ENCODE measurements at regions not wholly inside any gene's neighbourhood (a gene's known extent, or its start where the extent isn't known, plus 50 kb on each side); places are given as distances from the start of the nearest gene placed in this dataset.

- no peak for TF ChIP-seq ZBTB33 (IDR thresholded peaks at IDR 0.05)
- TF ChIP-seq ATF3 (IDR thresholded peaks at IDR 0.05): no peak
Measured at GRCh38 chr11:96459751-96460150, 69.9 kb downstream of the JRKL start (continued).

DNA sequence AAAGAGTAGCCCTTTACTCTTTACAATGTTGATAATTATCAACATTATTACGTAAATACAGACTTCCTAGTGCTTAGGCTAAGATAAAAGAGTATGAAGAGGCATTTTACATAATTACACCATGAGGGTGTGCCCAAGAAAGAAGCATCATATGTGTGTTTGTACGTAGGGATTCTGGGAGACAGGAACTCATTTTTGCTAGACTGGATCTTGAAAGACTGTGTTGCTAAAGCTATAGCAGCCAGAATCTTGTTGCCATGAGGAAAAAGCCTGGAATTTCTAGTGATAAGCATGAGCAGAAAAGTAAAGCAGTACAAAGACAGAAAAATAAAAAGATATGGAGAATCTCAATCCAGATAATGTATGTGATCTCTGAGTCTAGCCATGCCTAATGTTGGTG, 72.1 kb downstream of the JRKL start:
- no peaks in the 10 kb centered on the region for H3K9me3 ChIP-seq (ENCODE audit: control insufficient read depth in 4 of 4, low read length in 3 of 4)
- H3K36me3 ChIP-seq (ENCODE audit: control insufficient read depth in 4 of 4, insufficient read depth in 3 of 4, low read depth in 1 of 4, low read length in 3 of 4): no peaks in the 10 kb centered on the region
- no peak overlapping the region for H3K4me3 ChIP-seq (ENCODE audit: low read depth in 1 of 3, low read length in 3 of 3)
- H3K9ac ChIP-seq (ENCODE audit: low read depth in 1 of 2, low read length in 2 of 2): no peak overlapping the region
- DNase-seq (ENCODE audit: low spot score): no peak
- no peaks in the 10 kb centered on the region for H3K27me3 ChIP-seq (ENCODE audit: control insufficient read depth in 4 of 4, insufficient read depth in 4 of 4, low read length in 3 of 4)
- peaks cover 0 to 2% (median 1%) of the 10 kb centered on the region in 4 donors for H3K4me1 ChIP-seq (ENCODE audit: control insufficient read depth in 4 of 4, insufficient read depth in 4 of 4, low read length in 3 of 4)
- WGBS: 45% methylated on average over 2 of the region's 2 CpGs
- TF ChIP-seq FOXA2 (IDR thresholded peaks at IDR 0.05) (no peak), TAF1 (conservative IDR thresholded peaks at IDR 0.05) (no peak), HNF4G (IDR thresholded peaks at IDR 0.05) (no peak), RXRA (IDR thresholded peaks at IDR 0.05) (no peak), CTCF (IDR thresholded peaks at IDR 0.05; ENCODE audit: low read depth, low read length, missing input control) (no peak), FOXA1 (IDR thresholded peaks at IDR 0.05) (no peak), JUND (IDR thresholded peaks at IDR 0.05) (no peak), ATF3 (IDR thresholded peaks at IDR 0.05) (no peak), RAD21 (IDR thresholded peaks at IDR 0.05) (no peak), ZBTB33 (IDR thresholded peaks at IDR 0.05) (no peak), EGR1 (IDR thresholded peaks at IDR 0.05; ENCODE audit: low read depth in 2 of 2) (no peak)
- TF ChIP-seq, protein P1, sequence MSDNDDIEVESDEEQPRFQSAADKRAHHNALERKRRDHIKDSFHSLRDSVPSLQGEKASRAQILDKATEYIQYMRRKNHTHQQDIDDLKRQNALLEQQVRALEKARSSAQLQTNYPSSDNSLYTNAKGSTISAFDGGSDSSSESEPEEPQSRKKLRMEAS (IDR thresholded peaks at IDR 0.05): no peak
- H3K27ac ChIP-seq (ENCODE audit: low read depth in 1 of 2, low read length in 2 of 2): no peak overlapping the region

GRCh38 chr11:96464700-96465307, 75.0 kb downstream of the JRKL start:
- H3K9me3 ChIP-seq (ENCODE audit: control insufficient read depth in 4 of 4, low read length in 3 of 4): no peaks in the 10 kb centered on the region
- H3K4me1 ChIP-seq (ENCODE audit: control insufficient read depth in 4 of 4, insufficient read depth in 4 of 4, low read length in 3 of 4): peaks cover 0 to 2% (median 1%) of the 10 kb centered on the region in 4 donors
- H3K4me3 ChIP-seq (ENCODE audit: low read depth in 1 of 3, low read length in 3 of 3): no peak overlapping the region
- WGBS: 13% methylated on average over 7 of the region's 7 CpGs
- no peak overlapping the region for H3K9ac ChIP-seq (ENCODE audit: low read depth in 1 of 2, low read length in 2 of 2)
- H3K36me3 ChIP-seq (ENCODE audit: control insufficient read depth in 4 of 4, insufficient read depth in 3 of 4, low read depth in 1 of 4, low read length in 3 of 4): no peaks in the 10 kb centered on the region
- TF ChIP-seq RAD21 (IDR thresholded peaks at IDR 0.05) (peak; percentile 83 to 87), CTCF (IDR thresholded peaks at IDR 0.05; ENCODE audit: low read depth, low read length, missing input control) (peak; percentile 64)
- TF ChIP-seq, protein P2, sequence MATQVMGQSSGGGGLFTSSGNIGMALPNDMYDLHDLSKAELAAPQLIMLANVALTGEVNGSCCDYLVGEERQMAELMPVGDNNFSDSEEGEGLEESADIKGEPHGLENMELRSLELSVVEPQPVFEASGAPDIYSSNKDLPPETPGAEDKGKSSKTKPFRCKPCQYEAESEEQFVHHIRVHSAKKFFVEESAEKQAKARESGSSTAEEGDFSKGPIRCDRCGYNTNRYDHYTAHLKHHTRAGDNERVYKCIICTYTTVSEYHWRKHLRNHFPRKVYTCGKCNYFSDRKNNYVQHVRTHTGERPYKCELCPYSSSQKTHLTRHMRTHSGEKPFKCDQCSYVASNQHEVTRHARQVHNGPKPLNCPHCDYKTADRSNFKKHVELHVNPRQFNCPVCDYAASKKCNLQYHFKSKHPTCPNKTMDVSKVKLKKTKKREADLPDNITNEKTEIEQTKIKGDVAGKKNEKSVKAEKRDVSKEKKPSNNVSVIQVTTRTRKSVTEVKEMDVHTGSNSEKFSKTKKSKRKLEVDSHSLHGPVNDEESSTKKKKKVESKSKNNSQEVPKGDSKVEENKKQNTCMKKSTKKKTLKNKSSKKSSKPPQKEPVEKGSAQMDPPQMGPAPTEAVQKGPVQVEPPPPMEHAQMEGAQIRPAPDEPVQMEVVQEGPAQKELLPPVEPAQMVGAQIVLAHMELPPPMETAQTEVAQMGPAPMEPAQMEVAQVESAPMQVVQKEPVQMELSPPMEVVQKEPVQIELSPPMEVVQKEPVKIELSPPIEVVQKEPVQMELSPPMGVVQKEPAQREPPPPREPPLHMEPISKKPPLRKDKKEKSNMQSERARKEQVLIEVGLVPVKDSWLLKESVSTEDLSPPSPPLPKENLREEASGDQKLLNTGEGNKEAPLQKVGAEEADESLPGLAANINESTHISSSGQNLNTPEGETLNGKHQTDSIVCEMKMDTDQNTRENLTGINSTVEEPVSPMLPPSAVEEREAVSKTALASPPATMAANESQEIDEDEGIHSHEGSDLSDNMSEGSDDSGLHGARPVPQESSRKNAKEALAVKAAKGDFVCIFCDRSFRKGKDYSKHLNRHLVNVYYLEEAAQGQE (IDR thresholded peaks at IDR 0.05): no peak
- DNase-seq (ENCODE audit: low spot score): no peak
- no peak overlapping the region for H3K27ac ChIP-seq (ENCODE audit: low read depth in 1 of 2, low read length in 2 of 2)
- no peaks in the 10 kb centered on the region for H3K27me3 ChIP-seq (ENCODE audit: control insufficient read depth in 4 of 4, insufficient read depth in 4 of 4, low read length in 3 of 4)
